Stimulated activated naive CD8-positive, alpha-beta T cell treated with anti-CD3 and anti-CD28 coated beads, Interleukin-15, amount 100 ng/mL, for 72 hours (primary cell): ENCODE measurements at regions not wholly inside any gene's neighbourhood (a gene's known extent, or its start where the extent isn't known, plus 50 kb on each side); places are given as distances from the start of the nearest gene placed in this dataset.
"Not testable (repeated sequence)": the region's sequence is repeated elsewhere in the genome, so short reads cannot be mapped to it uniquely, and the experiment has no call there.

ENCODE experiments used
- ATAC-seq: fragments of 150-1000 bp; cut with Tn5 transposase; 2 replicates; pipeline ENCODE4 v1.10.0; 2021; ENCODE audit warnings: mild to moderate bottlenecking, moderate library complexity
- DNase-seq, 2 donors: peaks; one replicate each; pipeline ENCODE4 v3.0.0; 2021 to 2022
- H3K27ac Mint-ChIP-seq, 2 donors: one replicate each; pipeline ENCODE4 v1.8.0; 2022; ENCODE audit warnings: mild to moderate bottlenecking in 2 of 2, mixed read lengths in 2 of 2, moderate library complexity in 2 of 2
- H3K27me3 Mint-ChIP-seq: one replicate; pipeline ENCODE4 v1.8.0; 2022; ENCODE audit warnings: mixed read lengths
- H3K4me1 Mint-ChIP-seq: one replicate; pipeline ENCODE4 v1.8.0; 2022; ENCODE audit warnings: mild to moderate bottlenecking, mixed read lengths
- H3K4me3 Mint-ChIP-seq, 2 donors: one replicate each; pipeline ENCODE4 v1.8.0; 2022; ENCODE audit warnings: mild to moderate bottlenecking in 2 of 2, mixed read lengths in 2 of 2, moderate library complexity in 1 of 2
- H3K9me3 Mint-ChIP-seq, 2 donors: one replicate each; pipeline ENCODE4 v1.8.0; 2022; ENCODE audit warnings: mixed read lengths in 2 of 2

DNA sequence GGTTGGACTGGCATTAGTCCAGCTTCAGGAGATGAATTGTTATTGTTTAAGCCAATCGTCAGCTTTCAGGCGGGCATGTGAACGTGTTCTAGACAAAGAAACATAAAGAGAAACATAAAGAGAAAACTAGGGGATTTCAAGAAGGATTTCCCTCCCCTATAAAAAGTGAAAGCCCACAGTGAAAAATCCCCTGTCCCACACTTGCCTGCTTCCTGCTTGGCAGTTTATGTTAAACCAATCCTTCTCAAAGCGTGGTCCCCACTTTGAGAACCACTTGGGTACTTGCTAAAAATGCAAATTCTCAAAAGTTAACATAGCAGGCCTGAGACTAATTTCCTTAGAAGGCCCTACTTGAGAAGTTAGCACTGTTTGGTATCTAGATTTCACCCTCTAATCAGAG lies 293.0 kb upstream of the SOX14 start:
- Mint-ChIP-seq H3K4me1 (no peaks in the 10 kb centered on the region), H3K27ac (no peak overlapping the region), H3K9me3 (no peaks in the 10 kb centered on the region), H3K27me3 (no peaks in the 10 kb centered on the region), H3K4me3 (no peak overlapping the region)
- DNase-seq (no peak), ATAC-seq (no peak)

DNA sequence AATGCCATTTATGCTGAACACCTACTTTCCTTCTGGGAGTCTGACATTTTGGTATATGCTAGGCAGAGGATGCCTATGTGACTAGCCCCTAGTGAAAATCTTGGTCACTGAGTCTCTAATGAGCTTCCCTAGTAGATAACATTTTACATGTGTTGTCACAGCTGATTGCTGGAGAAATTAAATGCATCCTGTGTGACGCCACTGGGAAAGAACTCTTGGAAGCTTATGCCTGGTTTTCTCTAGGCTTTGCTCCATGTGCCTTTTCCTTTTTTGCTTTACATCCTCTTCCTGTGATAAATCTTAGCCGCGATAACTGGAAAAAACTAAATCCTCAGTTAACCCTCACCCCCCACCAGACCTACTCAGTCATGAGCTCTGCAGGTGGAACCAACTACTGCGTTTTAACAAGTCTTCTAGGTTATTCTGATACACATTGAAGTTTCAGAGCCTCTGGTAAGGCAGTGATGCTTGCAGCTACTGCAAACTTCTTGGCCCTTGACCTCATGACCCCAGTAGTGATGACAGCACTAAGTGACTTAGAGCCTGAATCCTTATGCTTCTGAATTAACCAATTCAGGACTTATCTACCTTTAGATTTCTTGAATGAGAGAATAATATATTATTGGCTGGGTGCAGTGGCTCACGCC lies 292.4 kb upstream of the SOX14 start:
- ATAC-seq: no peak
- DNase-seq: no peak
- Mint-ChIP-seq H3K4me1 (no peaks in the 10 kb centered on the region), H3K27ac (no peak overlapping the region), H3K4me3 (no peak overlapping the region), H3K27me3 (no peaks in the 10 kb centered on the region), H3K9me3 (no peaks in the 10 kb centered on the region)

DNA sequence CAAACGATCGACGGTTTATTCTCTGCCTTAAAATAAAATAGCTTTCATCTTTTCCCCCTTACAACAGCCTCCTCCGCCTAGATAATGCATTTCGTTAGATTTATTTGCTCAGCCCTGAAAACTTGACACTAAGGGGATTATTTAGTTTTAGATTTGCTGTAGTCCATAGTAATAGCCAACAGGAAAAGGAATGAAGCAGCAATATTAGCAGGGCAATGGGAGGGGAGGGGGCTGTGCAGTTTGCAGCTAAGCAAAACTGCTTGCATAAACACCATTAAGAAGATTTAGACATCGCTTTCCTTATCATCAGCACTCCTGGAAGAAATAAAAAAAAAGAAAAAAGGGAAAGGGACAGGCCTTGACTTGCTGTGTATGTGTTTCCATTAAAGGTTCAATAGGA lies 286.5 kb upstream of the SOX14 start:
- Mint-ChIP-seq H3K27ac (no peak overlapping the region), H3K27me3 (no peaks in the 10 kb centered on the region), H3K9me3 (peaks cover 8 to 10% of the 10 kb centered on the region in 2 donors), H3K4me3 (no peak overlapping the region), H3K4me1 (no peaks in the 10 kb centered on the region)
- ATAC-seq (no peak), DNase-seq (no peak)

DNA sequence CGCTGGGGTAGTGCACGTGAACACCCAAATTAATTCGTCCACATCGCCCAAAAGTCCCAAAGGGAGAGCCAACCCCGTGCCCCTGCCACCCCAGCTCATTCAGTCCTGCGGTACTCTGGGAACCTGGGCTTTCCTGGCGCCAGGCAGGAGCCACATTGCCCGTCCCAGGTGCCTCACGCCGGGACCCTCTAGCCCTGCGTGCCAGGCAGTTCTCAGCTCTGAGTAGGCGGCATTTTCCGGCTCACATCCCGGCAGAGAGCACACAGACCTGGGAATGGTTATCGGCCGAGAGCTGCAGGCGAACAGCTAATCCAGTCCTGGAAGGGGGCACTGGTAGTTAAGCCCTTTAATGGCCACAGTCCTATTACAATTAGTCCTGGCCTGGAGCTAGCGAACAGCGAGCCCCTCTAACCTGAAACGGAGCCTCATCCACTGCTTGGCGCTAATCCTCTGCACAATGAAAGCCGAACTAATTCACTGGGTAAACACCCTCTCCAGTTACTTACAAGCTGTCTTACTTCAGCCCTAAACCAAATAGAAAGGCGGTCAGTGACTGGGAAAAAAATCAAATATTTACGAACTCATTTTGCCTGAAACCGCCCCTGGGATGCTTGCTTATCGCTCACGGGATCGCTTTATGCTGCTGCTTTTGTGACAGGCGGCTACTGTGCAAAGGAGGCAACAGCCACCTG lies 254.6 kb upstream of the SOX14 start:
- DNase-seq: no peak
- Mint-ChIP-seq H3K9me3 (peaks cover 7 to 11% of the 10 kb centered on the region in 2 donors), H3K4me1 (no peaks in the 10 kb centered on the region), H3K4me3 (no peak overlapping the region), H3K27ac (no peak overlapping the region), H3K27me3 (no peaks in the 10 kb centered on the region)
- no peak for ATAC-seq

DNA sequence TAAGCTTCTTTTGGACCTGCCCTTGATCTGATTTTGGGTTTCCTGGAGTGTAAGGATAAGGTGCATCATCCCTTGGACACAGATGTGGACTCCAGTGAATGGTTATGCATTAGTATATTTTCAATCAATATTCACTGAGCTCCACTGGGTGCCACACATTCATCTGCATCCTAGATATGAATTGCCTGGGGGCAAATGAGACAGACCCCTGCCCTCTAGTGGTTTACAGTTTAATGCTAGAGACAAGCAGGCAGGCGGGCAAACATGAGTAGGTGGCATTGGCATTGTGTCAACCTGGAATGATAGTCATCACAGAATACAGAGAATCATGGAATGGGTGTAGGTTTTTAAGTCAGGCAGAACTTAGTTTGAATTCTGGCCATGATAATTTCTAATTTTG lies 252.5 kb upstream of the SOX14 start:
- Mint-ChIP-seq H3K4me3 (no peak overlapping the region), H3K27ac (no peak overlapping the region), H3K9me3 (peaks cover 5 to 6% of the 10 kb centered on the region in 2 donors), H3K4me1 (no peaks in the 10 kb centered on the region), H3K27me3 (no peaks in the 10 kb centered on the region)
- ATAC-seq (no peak), DNase-seq (no peak)

DNA sequence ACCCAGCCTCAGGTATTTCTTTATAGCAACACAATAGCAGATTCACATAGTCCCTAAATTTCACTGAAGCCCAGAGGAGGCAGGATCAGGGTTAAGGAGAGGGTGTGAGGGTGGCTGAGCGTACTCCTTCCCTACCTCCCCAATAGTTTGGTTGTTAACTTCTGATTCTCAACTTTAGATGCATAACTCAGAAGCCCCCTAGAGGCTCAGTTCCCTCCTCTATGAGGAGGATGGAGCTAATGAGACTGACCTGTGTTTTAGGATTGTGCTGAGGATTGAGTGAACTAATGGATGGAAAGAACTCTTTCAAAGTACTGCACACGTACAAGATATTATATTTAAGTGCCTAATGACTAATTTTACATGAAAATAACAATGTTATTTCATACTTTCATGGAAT lies 249.3 kb upstream of the SOX14 start:
- no peak overlapping the region for H3K27ac Mint-ChIP-seq
- no peak overlapping the region for H3K4me3 Mint-ChIP-seq
- no peaks in the 10 kb centered on the region for H3K27me3 Mint-ChIP-seq
- H3K9me3 Mint-ChIP-seq: peaks cover 5 to 6% of the 10 kb centered on the region in 2 donors
- no peak for DNase-seq
- no peak for ATAC-seq
- no peaks in the 10 kb centered on the region for H3K4me1 Mint-ChIP-seq

DNA sequence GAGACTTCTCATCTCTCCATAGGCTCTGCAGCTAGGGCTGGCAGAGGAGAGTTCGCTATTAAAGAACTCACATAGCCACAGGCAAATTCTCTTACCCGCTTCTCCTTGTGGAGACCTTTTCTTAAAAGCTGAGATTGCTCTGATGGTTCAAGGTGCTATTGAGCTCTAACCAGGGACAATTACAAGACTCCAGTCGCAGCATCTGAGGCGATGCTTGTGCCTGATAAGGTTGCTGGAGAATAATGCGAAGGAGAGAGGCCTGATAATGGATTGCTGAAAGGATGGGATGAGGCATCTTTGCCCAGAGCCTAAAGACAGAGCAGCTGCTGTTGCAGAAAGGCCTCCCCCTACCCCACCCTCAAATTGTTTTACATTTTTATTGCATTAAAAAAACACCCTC lies 244.5 kb upstream of the SOX14 start:
- DNase-seq (no peak), ATAC-seq (no peak)
- H3K4me1 Mint-ChIP-seq: no peaks in the 10 kb centered on the region
- no peaks in the 10 kb centered on the region for H3K9me3 Mint-ChIP-seq
- no peak overlapping the region for H3K4me3 Mint-ChIP-seq
- no peak overlapping the region for H3K27ac Mint-ChIP-seq
- H3K27me3 Mint-ChIP-seq: no peaks in the 10 kb centered on the region

DNA sequence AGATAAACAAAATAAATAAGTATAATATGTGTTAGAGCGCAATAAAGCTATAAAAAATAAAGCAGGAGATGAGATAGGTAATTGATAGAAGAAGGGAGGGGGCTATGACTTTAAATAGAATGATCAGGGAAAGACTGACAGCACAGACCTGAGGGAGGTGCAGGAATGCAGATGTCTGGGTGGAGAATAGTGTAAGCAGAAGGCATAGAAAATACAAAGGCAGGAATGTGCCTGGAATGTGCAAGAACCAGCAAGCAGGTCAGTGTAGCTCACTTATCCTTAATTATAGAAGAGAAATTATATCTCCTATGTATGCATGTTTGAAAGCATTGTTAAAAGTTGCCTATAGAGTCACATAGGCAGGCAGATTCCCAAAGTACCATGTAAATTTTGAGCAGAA lies 239.4 kb upstream of the SOX14 start:
- no peak for ATAC-seq
- H3K27me3 Mint-ChIP-seq: no peaks in the 10 kb centered on the region
- no peak overlapping the region for H3K27ac Mint-ChIP-seq
- no peaks in the 10 kb centered on the region for H3K4me1 Mint-ChIP-seq
- no peak overlapping the region for H3K4me3 Mint-ChIP-seq
- peaks cover 0 to 4% of the 10 kb centered on the region in 2 donors for H3K9me3 Mint-ChIP-seq
- DNase-seq: no peak

DNA sequence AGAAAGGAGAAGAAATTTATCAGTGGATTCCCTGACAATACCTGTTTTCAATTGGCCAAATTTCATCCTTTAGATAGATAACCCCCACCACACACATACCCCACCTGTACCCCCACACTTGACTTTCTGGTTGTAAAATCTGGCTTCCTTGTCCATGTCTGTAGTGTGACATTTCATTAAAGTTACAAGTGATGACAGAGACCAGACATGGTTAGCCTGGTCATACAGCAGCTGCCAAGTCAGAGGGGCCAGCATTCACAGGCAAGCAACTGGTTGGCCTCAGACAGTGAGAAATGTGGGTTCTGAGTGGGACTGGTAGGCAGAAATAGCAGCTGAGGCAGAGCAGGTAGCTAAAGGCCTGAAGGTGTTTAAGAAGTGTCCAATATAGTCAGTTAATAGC lies 238.6 kb upstream of the SOX14 start:
- DNase-seq (no peak), ATAC-seq (no peak)
- Mint-ChIP-seq H3K9me3 (peaks cover 0 to 4% of the 10 kb centered on the region in 2 donors), H3K4me1 (no peaks in the 10 kb centered on the region), H3K4me3 (no peak overlapping the region), H3K27me3 (no peaks in the 10 kb centered on the region), H3K27ac (no peak overlapping the region)

DNA sequence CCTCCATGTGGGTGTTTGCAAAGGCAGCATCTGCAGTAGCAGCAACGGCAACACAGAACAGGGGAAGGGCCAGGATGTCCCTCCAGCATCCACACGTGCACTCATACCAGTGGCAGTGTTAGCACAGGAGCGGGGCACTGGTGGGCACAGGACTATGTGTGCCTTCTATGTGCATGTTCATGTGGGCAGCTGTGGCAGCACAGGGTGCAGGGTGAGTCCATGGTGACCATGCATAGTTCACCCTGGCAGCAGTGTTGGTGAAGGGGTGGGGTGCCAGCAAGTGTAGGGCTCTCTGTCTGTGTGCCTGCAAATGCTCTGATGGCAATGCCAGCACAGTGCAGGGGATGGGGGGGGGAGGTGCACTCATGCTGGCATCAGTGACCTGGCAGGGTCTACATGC lies 222.1 kb upstream of the SOX14 start:
- Mint-ChIP-seq H3K4me3 (no peak overlapping the region), H3K27ac (peak overlapping the region in 1 of 2 donors; percentile 72), H3K9me3 (peaks cover 10 to 38% of the 10 kb centered on the region in 2 donors), H3K27me3 (no peaks in the 10 kb centered on the region), H3K4me1 (no peaks in the 10 kb centered on the region)
- ATAC-seq (no peak), DNase-seq (no peak)

DNA sequence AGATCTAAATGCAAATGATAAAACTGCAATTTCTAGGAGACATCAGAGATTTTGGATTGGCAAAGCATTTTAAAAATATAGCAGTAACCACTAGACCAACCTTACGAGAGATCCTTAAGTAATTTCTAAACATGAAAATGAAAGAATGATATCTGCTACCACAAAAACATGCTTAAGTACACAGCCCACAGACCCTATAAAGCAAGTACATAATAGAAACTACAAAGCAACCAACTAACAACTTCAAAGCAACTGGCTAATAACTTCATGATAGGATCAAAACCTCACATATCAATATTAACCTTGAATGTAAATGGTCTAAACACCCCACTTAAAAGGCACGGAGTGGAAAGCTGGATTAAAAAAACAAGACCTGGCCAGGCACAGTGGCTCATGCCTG lies 209.9 kb upstream of the SOX14 start:
- DNase-seq: no peak
- Mint-ChIP-seq H3K27me3 (no peaks in the 10 kb centered on the region), H3K9me3 (peaks cover 7 to 10% of the 10 kb centered on the region in 2 donors), H3K27ac (no peak overlapping the region), H3K4me3 (no peak overlapping the region), H3K4me1 (no peaks in the 10 kb centered on the region)
- no peak for ATAC-seq

DNA sequence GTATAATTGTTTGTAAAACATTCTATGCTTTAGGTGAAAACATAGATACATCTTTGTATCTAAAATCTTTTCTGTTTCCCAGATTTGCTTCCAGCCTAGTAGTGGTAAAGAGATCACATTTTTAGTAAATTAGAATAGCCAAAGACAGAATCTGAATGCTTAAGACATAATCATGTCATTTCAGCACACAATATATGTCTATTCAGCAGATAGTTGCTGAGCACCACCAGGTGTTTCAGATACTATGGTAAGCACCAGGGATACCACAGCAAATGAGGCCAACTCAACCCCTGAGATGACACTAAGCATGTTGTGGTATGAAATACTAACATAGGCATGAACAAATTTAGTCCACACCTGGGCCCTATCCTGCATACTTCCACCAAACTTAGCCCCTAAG lies 195.2 kb upstream of the SOX14 start:
- Mint-ChIP-seq H3K4me3 (no peak overlapping the region), H3K4me1 (no peaks in the 10 kb centered on the region), H3K27ac (no peak overlapping the region), H3K27me3 (no peaks in the 10 kb centered on the region), H3K9me3 (peaks cover 10 to 14% of the 10 kb centered on the region in 2 donors)
- ATAC-seq (no peak), DNase-seq (no peak)

DNA sequence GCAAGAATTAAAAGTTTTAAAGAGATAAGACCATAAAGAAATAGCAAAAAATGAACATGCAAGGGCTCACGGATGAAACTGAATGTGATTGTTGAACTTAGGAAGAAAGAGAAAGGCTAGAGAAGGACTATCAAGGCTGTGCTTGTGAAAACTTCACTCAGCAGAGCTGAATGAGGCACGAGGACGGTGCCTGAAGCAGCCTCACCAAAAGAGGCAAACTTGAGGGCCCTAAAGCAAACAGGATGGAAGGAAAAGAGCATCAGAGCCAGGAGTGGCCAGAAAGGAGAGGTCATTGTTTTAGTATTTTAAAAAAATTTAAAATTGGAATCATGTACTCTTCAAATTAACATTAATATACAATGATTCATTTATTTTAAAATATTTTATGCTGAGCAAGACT lies 191.2 kb upstream of the SOX14 start:
- peaks cover 0 to 14% of the 10 kb centered on the region in 2 donors for H3K9me3 Mint-ChIP-seq
- no peak overlapping the region for H3K27ac Mint-ChIP-seq
- H3K27me3 Mint-ChIP-seq: no peaks in the 10 kb centered on the region
- no peak overlapping the region for H3K4me3 Mint-ChIP-seq
- ATAC-seq (no peak), DNase-seq (no peak)
- H3K4me1 Mint-ChIP-seq: no peaks in the 10 kb centered on the region

DNA sequence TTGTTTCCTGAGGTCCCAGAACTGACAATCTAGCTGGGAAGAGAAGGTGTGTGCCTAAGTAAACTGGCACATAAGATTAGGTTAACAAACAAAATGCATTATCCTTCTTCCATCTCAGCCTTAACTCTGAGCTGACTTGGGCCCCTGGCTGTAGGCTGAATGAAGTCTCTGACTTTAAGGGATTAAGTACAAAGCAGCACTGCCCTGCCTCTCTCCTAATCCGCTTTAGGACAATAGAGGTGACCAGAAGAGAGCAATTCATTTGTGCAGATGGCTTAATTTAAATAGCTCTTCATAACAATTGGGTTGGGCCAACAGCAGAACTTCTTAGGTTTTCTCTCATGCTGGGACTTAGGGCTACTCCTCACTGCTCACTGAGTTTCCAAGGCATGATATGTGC lies 181.6 kb upstream of the SOX14 start:
- ATAC-seq: no peak
- Mint-ChIP-seq H3K27ac (no peak overlapping the region), H3K9me3 (peaks cover 8 to 31% of the 10 kb centered on the region in 2 donors), H3K27me3 (no peaks in the 10 kb centered on the region), H3K4me3 (no peak overlapping the region), H3K4me1 (no peaks in the 10 kb centered on the region)
- no peak for DNase-seq

DNA sequence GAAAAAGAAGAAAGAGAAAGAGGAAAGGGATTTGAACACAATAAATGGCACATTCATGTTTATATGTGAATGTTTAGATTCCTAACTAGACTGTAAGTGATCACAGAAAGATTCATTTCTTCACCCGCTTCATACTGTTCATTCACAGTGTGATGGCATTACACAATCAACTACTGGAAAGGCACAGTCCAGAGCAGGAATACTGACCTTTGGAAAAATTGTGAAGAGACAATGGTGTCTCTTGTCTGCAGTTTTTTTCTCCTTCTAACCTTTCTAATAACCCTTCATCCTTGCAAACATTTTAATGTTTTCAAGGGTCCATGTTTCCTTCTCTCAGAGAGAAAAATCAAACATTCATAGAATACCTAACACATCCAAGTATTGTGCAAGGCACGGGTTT lies 180.9 kb upstream of the SOX14 start:
- Mint-ChIP-seq H3K9me3 (peaks cover 8 to 31% of the 10 kb centered on the region in 2 donors), H3K27me3 (no peaks in the 10 kb centered on the region), H3K4me1 (no peaks in the 10 kb centered on the region), H3K4me3 (no peak overlapping the region), H3K27ac (no peak overlapping the region)
- DNase-seq (no peak), ATAC-seq (no peak)

DNA sequence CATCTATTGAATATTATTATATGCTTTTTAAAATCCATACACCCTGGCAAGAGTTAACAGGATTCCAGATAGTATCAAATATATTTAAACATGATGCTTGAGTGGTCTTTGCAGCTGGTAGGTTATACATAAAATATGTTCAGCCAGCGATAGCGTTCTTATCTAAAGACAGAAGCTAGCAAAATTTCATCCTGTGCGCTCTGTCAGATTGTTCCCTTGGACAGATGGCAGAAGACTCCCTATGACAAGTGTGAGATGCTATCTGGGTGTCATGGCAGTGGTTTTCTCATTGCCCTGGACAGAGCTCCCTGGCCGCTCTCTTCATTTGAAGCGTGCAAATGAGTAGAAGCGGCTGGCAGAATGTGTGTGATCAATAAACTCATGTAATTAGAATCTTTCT lies 175.2 kb upstream of the SOX14 start:
- DNase-seq (no peak), ATAC-seq (no peak)
- no peak overlapping the region for H3K4me3 Mint-ChIP-seq
- no peaks in the 10 kb centered on the region for H3K27me3 Mint-ChIP-seq
- H3K4me1 Mint-ChIP-seq: no peaks in the 10 kb centered on the region
- H3K27ac Mint-ChIP-seq: no peak overlapping the region
- H3K9me3 Mint-ChIP-seq: peaks cover 13 to 18% of the 10 kb centered on the region in 2 donors

DNA sequence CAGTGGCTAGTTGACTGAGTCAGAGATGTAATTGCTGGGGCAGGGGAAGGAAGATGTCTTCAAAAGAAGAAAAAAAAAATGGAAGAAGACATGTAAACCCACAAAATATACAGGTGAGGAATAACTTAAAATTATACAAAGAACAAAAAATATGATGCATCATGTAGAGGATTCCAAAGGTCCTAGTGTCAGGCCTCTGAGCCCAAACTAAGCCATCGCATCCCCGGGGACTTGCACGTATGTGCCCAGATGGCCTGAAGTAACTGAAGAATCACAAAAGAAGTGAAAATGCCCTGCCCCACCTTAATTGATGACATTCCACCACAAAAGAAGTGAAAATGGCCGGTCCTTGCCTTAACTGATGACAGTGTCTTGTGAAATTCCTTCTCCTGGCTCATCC lies 168.7 kb upstream of the SOX14 start:
- H3K4me1 Mint-ChIP-seq, H3K27ac Mint-ChIP-seq, ATAC-seq, H3K27me3 Mint-ChIP-seq, DNase-seq, H3K4me3 Mint-ChIP-seq, H3K9me3 Mint-ChIP-seq: not testable (repeated sequence)
